Liver (tissue), 8 donors: ENCODE measurements at regions not wholly inside any gene's neighbourhood (a gene's known extent, or its start where the extent isn't known, plus 50 kb on each side); places are given as distances from the start of the nearest gene placed in this dataset.

Source experiments
- DNase-seq: peaks from one replicate; pipeline ENCODE4 v3.0.0-alpha.2; 2017; ENCODE audit warnings: low spot score
- H3K27ac ChIP-seq, 2 donors: one replicate each; pipeline ENCODE4 v1.7.0; 2013; ENCODE audit warnings: inconsistent platforms in 2 of 2, low read length in 2 of 2, control low read depth in 1 of 2, low read depth in 1 of 2, mild to moderate bottlenecking in 1 of 2
- H3K27me3 ChIP-seq, 4 donors: one replicate each; pipeline versions ENCODE4 v1.6.1 to v1.7.0; 2013; ENCODE audit warnings: low read length in 3 of 4, inconsistent platforms in 1 of 4, mild to moderate bottlenecking in 1 of 4, moderate library complexity in 1 of 4; ENCODE audit not compliant: control insufficient read depth in 4 of 4, insufficient read depth in 4 of 4
- H3K36me3 ChIP-seq, 4 donors: one replicate each; pipeline versions ENCODE4 v1.6.1 to v1.7.0; 2013; ENCODE audit warnings: low read length in 3 of 4, mild to moderate bottlenecking in 3 of 4, low read depth in 1 of 4, moderate library complexity in 1 of 4; ENCODE audit not compliant: control insufficient read depth in 4 of 4, insufficient read depth in 3 of 4
- H3K4me1 ChIP-seq, 4 donors: one replicate each; pipeline versions ENCODE4 v1.6.1 to v1.7.0; 2013; ENCODE audit warnings: low read length in 3 of 4, mild to moderate bottlenecking in 3 of 4, moderate library complexity in 1 of 4; ENCODE audit not compliant: control insufficient read depth in 4 of 4, insufficient read depth in 4 of 4
- H3K4me3 ChIP-seq, 3 donors: one replicate each; pipeline versions ENCODE4 v1.6.1 to v1.7.0; 2013; ENCODE audit warnings: low read length in 3 of 3, control low read depth in 1 of 3, low read depth in 1 of 3, mild to moderate bottlenecking in 1 of 3
- H3K9ac ChIP-seq, 2 donors: one replicate each; pipeline ENCODE4 v1.7.0; 2013; ENCODE audit warnings: low read length in 2 of 2, mild to moderate bottlenecking in 2 of 2, moderate library complexity in 2 of 2, control low read depth in 1 of 2, low read depth in 1 of 2
- H3K9me3 ChIP-seq, 4 donors: one replicate each; pipeline versions ENCODE4 v1.6.1 to v1.7.0; 2013; ENCODE audit warnings: low read length in 3 of 4; ENCODE audit not compliant: control insufficient read depth in 4 of 4
- EGR1 ChIP-seq, 2 donors: IDR thresholded peaks; 2 replicates each; pipeline ENCODE4 v1.6.1; 2016 to 2018; ENCODE audit warnings: antibody characterized with exemption in 2 of 2, low read depth in 2 of 2
- FOXA1 ChIP-seq: IDR thresholded peaks from 2 replicates; pipeline ENCODE4 v1.6.1; 2016; ENCODE audit warnings: antibody characterized with exemption
- FOXA2 ChIP-seq: IDR thresholded peaks from 2 replicates; pipeline ENCODE4 v1.6.1; 2016; ENCODE audit warnings: antibody characterized with exemption
- GABPA ChIP-seq, 2 donors: IDR thresholded peaks in 1 of 2; conservative IDR thresholded peaks in 1 of 2; 2 replicates each; pipeline ENCODE4 v1.6.1; 2016; ENCODE audit warnings: antibody characterized with exemption in 2 of 2, mild to moderate bottlenecking in 1 of 2, moderate library complexity in 1 of 2
- HNF4A ChIP-seq, 2 donors: conservative IDR thresholded peaks; 2 replicates each; pipeline ENCODE4 v1.6.1; 2016; ENCODE audit warnings: antibody characterized with exemption in 2 of 2, mild to moderate bottlenecking in 2 of 2
- HNF4G ChIP-seq: IDR thresholded peaks from 2 replicates; pipeline ENCODE4 v1.6.1; 2016; ENCODE audit warnings: antibody characterized with exemption
- JUND ChIP-seq, 2 donors: IDR thresholded peaks; 2 replicates each; pipeline ENCODE4 v1.6.1; 2016; ENCODE audit warnings: antibody characterized with exemption in 2 of 2
- NR2F2 ChIP-seq: IDR thresholded peaks from 2 replicates; pipeline ENCODE4 v1.6.1; 2016; ENCODE audit warnings: antibody characterized with exemption
- RAD21 ChIP-seq, 2 donors: IDR thresholded peaks; 2 replicates each; pipeline ENCODE4 v1.6.1; 2016; ENCODE audit warnings: antibody characterized with exemption in 2 of 2, mild to moderate bottlenecking in 2 of 2
- RXRA ChIP-seq, 2 donors: IDR thresholded peaks; 2 replicates each; pipeline ENCODE4 v1.6.1; 2017 to 2018; ENCODE audit warnings: antibody characterized with exemption in 2 of 2, mild to moderate bottlenecking in 1 of 2
- SP1 ChIP-seq: IDR thresholded peaks from 2 replicates; pipeline ENCODE4 v1.6.1; 2018; ENCODE audit warnings: antibody characterized with exemption, mild to moderate bottlenecking
- TAF1 ChIP-seq: conservative IDR thresholded peaks from 2 replicates; pipeline ENCODE4 v1.6.1; 2016; ENCODE audit warnings: antibody characterized with exemption, mild to moderate bottlenecking
- WGBS: extraction: QIAGEN DNeasy Blood & Tissue Kit; methylation state at CpG from one replicate; pipeline ENCODE4 v1.1.7; 2013; 5-methylcytosine and 5-hydroxymethylcytosine counted together
- TF ChIP-seq, protein P1 (sequence below): fragments of 150-350 bp; IDR thresholded peaks from 2 replicates; pipeline ENCODE4 v1.5.1; 2017; ENCODE audit warnings: improper control_type of control experiment, low read depth, low read length; ENCODE audit not compliant: missing input control
- TF ChIP-seq, protein P2 (sequence below): IDR thresholded peaks from 2 replicates; pipeline ENCODE4 v1.6.1; 2016; ENCODE audit warnings: antibody characterized with exemption
- TF ChIP-seq, protein P3 (sequence below): IDR thresholded peaks from 2 replicates; pipeline ENCODE4 v1.6.1; 2016; ENCODE audit warnings: antibody characterized with exemption
- TF ChIP-seq, protein P4 (sequence below): IDR thresholded peaks from 2 replicates; pipeline ENCODE4 v1.6.1; 2016; ENCODE audit warnings: antibody characterized with exemption
- TF ChIP-seq, protein P5 (sequence below): IDR thresholded peaks from 2 replicates; pipeline ENCODE4 v1.6.1; 2016; ENCODE audit warnings: antibody characterized with exemption, mild to moderate bottlenecking
- donor health status: healthy.
- donor health status: healthy.
- donor health status: healthy.
- donor health status: healthy.
- donor health status: healthy.

DNA sequence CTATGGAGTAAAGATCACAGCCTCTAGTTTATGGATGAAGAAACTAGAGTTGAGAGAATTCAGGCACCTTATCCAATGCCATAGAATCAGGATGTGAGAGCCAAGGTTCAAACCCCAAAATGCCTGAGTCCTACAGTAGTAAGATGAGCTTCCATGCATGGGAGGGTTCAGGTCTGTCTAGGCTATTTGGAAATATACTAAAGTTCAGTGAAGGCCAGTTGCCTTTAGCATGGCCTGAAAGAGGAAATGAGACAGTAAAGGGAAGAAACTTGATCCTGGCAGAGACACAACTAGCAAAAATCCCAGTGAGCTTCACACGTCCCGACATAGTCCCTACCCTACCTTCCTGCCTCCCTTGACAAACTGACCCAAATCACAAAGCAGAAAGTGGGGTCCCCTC lies 317.0 kb downstream of the RASEF start:
- no peaks in the 10 kb centered on the region for H3K9me3 ChIP-seq
- H3K9ac ChIP-seq, result no peak overlapping the region
- H3K4me1 ChIP-seq, result no peaks in the 10 kb centered on the region
- H3K27ac ChIP-seq, result no peak overlapping the region
- no peak overlapping the region for H3K4me3 ChIP-seq
- no peak for DNase-seq
- no peaks in the 10 kb centered on the region for H3K36me3 ChIP-seq
- TF ChIP-seq NR2F2, result no peak
- no peak for TF ChIP-seq GABPA (IDR thresholded peaks at IDR 0.05 in 1 of 2, conservative IDR thresholded peaks at IDR 0.05 in 1 of 2)
- TF ChIP-seq FOXA1, result no peak
- TF ChIP-seq, protein P1, sequence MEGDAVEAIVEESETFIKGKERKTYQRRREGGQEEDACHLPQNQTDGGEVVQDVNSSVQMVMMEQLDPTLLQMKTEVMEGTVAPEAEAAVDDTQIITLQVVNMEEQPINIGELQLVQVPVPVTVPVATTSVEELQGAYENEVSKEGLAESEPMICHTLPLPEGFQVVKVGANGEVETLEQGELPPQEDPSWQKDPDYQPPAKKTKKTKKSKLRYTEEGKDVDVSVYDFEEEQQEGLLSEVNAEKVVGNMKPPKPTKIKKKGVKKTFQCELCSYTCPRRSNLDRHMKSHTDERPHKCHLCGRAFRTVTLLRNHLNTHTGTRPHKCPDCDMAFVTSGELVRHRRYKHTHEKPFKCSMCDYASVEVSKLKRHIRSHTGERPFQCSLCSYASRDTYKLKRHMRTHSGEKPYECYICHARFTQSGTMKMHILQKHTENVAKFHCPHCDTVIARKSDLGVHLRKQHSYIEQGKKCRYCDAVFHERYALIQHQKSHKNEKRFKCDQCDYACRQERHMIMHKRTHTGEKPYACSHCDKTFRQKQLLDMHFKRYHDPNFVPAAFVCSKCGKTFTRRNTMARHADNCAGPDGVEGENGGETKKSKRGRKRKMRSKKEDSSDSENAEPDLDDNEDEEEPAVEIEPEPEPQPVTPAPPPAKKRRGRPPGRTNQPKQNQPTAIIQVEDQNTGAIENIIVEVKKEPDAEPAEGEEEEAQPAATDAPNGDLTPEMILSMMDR, result no peak
- TF ChIP-seq, protein P2, sequence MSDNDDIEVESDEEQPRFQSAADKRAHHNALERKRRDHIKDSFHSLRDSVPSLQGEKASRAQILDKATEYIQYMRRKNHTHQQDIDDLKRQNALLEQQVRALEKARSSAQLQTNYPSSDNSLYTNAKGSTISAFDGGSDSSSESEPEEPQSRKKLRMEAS, result no peak
- TF ChIP-seq RXRA (IDR thresholded peaks at IDR 0.05), result no peak
- TF ChIP-seq RAD21 (IDR thresholded peaks at IDR 0.05), result no peak
- TF ChIP-seq, protein P3, sequence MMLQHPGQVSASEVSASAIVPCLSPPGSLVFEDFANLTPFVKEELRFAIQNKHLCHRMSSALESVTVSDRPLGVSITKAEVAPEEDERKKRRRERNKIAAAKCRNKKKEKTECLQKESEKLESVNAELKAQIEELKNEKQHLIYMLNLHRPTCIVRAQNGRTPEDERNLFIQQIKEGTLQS, result no peak
- TF ChIP-seq, protein P4, sequence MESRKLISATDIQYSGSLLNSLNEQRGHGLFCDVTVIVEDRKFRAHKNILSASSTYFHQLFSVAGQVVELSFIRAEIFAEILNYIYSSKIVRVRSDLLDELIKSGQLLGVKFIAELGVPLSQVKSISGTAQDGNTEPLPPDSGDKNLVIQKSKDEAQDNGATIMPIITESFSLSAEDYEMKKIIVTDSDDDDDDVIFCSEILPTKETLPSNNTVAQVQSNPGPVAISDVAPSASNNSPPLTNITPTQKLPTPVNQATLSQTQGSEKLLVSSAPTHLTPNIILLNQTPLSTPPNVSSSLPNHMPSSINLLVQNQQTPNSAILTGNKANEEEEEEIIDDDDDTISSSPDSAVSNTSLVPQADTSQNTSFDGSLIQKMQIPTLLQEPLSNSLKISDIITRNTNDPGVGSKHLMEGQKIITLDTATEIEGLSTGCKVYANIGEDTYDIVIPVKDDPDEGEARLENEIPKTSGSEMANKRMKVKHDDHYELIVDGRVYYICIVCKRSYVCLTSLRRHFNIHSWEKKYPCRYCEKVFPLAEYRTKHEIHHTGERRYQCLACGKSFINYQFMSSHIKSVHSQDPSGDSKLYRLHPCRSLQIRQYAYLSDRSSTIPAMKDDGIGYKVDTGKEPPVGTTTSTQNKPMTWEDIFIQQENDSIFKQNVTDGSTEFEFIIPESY, result no peak
- TF ChIP-seq HNF4G, result no peak
- TF ChIP-seq FOXA2, result no peak
- TF ChIP-seq HNF4A (conservative IDR thresholded peaks at IDR 0.05), result no peak
- TF ChIP-seq SP1, result no peak
- no peak for TF ChIP-seq EGR1 (IDR thresholded peaks at IDR 0.05; ENCODE audit: low read depth in 2 of 2)
- TF ChIP-seq JUND (IDR thresholded peaks at IDR 0.05), result no peak
- TF ChIP-seq, protein P5, sequence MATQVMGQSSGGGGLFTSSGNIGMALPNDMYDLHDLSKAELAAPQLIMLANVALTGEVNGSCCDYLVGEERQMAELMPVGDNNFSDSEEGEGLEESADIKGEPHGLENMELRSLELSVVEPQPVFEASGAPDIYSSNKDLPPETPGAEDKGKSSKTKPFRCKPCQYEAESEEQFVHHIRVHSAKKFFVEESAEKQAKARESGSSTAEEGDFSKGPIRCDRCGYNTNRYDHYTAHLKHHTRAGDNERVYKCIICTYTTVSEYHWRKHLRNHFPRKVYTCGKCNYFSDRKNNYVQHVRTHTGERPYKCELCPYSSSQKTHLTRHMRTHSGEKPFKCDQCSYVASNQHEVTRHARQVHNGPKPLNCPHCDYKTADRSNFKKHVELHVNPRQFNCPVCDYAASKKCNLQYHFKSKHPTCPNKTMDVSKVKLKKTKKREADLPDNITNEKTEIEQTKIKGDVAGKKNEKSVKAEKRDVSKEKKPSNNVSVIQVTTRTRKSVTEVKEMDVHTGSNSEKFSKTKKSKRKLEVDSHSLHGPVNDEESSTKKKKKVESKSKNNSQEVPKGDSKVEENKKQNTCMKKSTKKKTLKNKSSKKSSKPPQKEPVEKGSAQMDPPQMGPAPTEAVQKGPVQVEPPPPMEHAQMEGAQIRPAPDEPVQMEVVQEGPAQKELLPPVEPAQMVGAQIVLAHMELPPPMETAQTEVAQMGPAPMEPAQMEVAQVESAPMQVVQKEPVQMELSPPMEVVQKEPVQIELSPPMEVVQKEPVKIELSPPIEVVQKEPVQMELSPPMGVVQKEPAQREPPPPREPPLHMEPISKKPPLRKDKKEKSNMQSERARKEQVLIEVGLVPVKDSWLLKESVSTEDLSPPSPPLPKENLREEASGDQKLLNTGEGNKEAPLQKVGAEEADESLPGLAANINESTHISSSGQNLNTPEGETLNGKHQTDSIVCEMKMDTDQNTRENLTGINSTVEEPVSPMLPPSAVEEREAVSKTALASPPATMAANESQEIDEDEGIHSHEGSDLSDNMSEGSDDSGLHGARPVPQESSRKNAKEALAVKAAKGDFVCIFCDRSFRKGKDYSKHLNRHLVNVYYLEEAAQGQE, result no peak
- no peak for TF ChIP-seq TAF1
- H3K27me3 ChIP-seq, result no peaks in the 10 kb centered on the region
- 79% methylated on average over 2 of the region's 2 CpGs for WGBS

DNA sequence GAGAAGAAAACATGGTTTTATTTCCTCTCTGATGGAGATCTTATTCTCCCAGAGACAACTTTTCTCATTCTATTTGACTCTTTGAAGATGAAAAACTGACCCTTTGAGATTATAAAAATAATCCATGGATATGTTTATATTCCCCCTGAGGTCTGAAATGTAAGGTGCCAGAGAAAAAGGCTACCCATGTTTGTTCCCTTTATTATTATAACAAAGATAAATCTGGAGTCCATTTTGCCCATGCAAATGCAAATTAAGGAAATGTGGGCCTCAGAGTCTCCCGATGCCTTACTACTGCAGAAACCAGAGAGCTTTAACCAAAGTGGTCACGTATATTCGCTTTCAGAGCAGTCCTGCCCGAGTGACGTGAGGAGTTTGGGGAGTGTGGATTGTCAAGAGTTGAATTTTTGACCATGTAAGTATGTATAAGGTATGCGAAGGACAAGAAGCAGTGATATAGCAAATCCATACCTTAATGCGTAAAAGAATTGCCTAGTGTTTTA lies 312.5 kb downstream of the RASEF start:
- whole genome bisulfite sequencing, result 84% methylated on average over 7 of the region's 7 CpGs
- TF ChIP-seq, protein P5, result no peak
- TF ChIP-seq GABPA (IDR thresholded peaks at IDR 0.05 in 1 of 2, conservative IDR thresholded peaks at IDR 0.05 in 1 of 2), result no peak
- TF ChIP-seq, protein P4, result no peak
- H3K9me3 ChIP-seq, result no peaks in the 10 kb centered on the region

More for the DNA sequence above, 312.5 kb downstream of the RASEF start:
- H3K27ac ChIP-seq, result no peak overlapping the region
- H3K4me3 ChIP-seq, result no peak overlapping the region
- H3K9ac ChIP-seq, result no peak overlapping the region
- no peaks in the 10 kb centered on the region for H3K27me3 ChIP-seq
- no peak for DNase-seq
- H3K36me3 ChIP-seq, result no peaks in the 10 kb centered on the region
- H3K4me1 ChIP-seq, result no peaks in the 10 kb centered on the region
